Loucy (cell line): ENCODE measurements at regions not wholly inside any gene's neighbourhood (a gene's known extent, or its start where the extent isn't known, plus 50 kb on each side); places are given as distances from the start of the nearest gene placed in this dataset.

ENCODE experiments used
- H2AFZ ChIP-seq: fragments of 200-600 bp; sonication (generic); 2 replicates; pipeline ENCODE4 v1.6.0; 2016; ENCODE audit warnings: antibody characterized with exemption, mild to moderate bottlenecking, low read length, moderate library complexity
- H3F3A ChIP-seq: fragments of 200-600 bp; 2 replicates; pipeline ENCODE4 v1.6.0; 2016; ENCODE audit warnings: antibody characterized with exemption, low read depth, mild to moderate bottlenecking
- H3K27me3 ChIP-seq: fragments of 200-600 bp; sonication (generic); 2 replicates; pipeline ENCODE4 v1.6.1; 2014; ENCODE audit warnings: low read length, mild to moderate bottlenecking; ENCODE audit not compliant: insufficient read depth, poor library complexity, severe bottlenecking
- H3K36me3 ChIP-seq: fragments of 200-600 bp; sonication (generic); 2 replicates; pipeline ENCODE4 v1.6.1; 2016; ENCODE audit warnings: low read length; ENCODE audit not compliant: insufficient read depth
- H3K4me1 ChIP-seq: fragments of 200-600 bp; sonication (generic); 2 replicates; pipeline ENCODE4 v1.5.1; 2014; ENCODE audit warnings: low read length, mild to moderate bottlenecking; ENCODE audit not compliant: insufficient read depth, poor library complexity, severe bottlenecking
- H3K4me2 ChIP-seq: fragments of 200-600 bp; sonication (generic); 2 replicates; pipeline ENCODE4 v1.6.0; 2014; ENCODE audit warnings: antibody characterized with exemption, low read length, low read depth, mild to moderate bottlenecking; ENCODE audit not compliant: poor library complexity, severe bottlenecking
- H3K4me3 ChIP-seq: fragments of 200-600 bp; sonication (generic); 2 replicates; pipeline ENCODE4 v1.5.1; 2014; ENCODE audit warnings: low read length, mild to moderate bottlenecking, mixed read lengths; ENCODE audit not compliant: poor library complexity, severe bottlenecking
- H3K79me2 ChIP-seq: fragments of 200-600 bp; sonication (generic); 2 replicates; pipeline ENCODE4 v1.6.1; 2014; ENCODE audit warnings: low read length; ENCODE audit not compliant: insufficient read depth
- H3K9ac ChIP-seq: fragments of 200-600 bp; sonication (generic); 2 replicates; pipeline ENCODE4 v1.6.0; 2014; ENCODE audit warnings: mild to moderate bottlenecking, low read depth, low read length, moderate library complexity; ENCODE audit not compliant: poor library complexity, severe bottlenecking
- H3K9me2 ChIP-seq: fragments of 200-600 bp; sonication (generic); replicated peaks from 2 replicates; pipeline ENCODE4 v1.6.1; 2016; ENCODE audit warnings: low read depth, low read length, mixed read lengths
- H3K9me3 ChIP-seq: fragments of 200-600 bp; sonication (generic); 2 replicates; pipeline ENCODE4 v1.6.1; 2014; ENCODE audit warnings: mild to moderate bottlenecking, antibody characterized with exemption, low read length, low read depth; ENCODE audit not compliant: insufficient read depth
- H4K20me1 ChIP-seq: fragments of 200-600 bp; sonication (generic); 2 replicates; pipeline ENCODE4 v1.6.0; 2014; ENCODE audit warnings: antibody characterized with exemption, low read length, mild to moderate bottlenecking; ENCODE audit not compliant: insufficient read depth, poor library complexity, severe bottlenecking
- CTCF ChIP-seq: fragments of 200-600 bp; sonication (generic); conservative IDR thresholded peaks from 2 replicates; pipeline ENCODE4 v1.5.1; 2014; ENCODE audit warnings: mild to moderate bottlenecking, antibody characterized with exemption, low read length
- EZH2phosphoT487 ChIP-seq: fragments of 200-600 bp; IDR thresholded peaks from 2 replicates; pipeline ENCODE4 v1.6.1; 2018; ENCODE audit warnings: antibody characterized with exemption, mild to moderate bottlenecking, moderate library complexity, borderline replicate concordance

GRCh38 chr7:88401009-88401623 lies 94.4 kb upstream of the STEAP4 start:
- no peaks in the 10 kb centered on the region for H4K20me1 ChIP-seq
- H3K9ac ChIP-seq: no peak overlapping the region
- H3F3A ChIP-seq: no peaks in the 10 kb centered on the region
- H3K36me3 ChIP-seq: no peaks in the 10 kb centered on the region
- no peaks in the 10 kb centered on the region for H3K9me2 ChIP-seq
- H3K27me3 ChIP-seq: no peaks in the 10 kb centered on the region
- H3K4me3 ChIP-seq: no peak overlapping the region
- H2AFZ ChIP-seq: no peak overlapping the region
- TF ChIP-seq CTCF (peak; percentile 83), EZH2phosphoT487 (no peak)
- no peak overlapping the region for H3K4me2 ChIP-seq
- no peaks in the 10 kb centered on the region for H3K79me2 ChIP-seq
- no peaks in the 10 kb centered on the region for H3K9me3 ChIP-seq
- no peaks in the 10 kb centered on the region for H3K4me1 ChIP-seq

DNA sequence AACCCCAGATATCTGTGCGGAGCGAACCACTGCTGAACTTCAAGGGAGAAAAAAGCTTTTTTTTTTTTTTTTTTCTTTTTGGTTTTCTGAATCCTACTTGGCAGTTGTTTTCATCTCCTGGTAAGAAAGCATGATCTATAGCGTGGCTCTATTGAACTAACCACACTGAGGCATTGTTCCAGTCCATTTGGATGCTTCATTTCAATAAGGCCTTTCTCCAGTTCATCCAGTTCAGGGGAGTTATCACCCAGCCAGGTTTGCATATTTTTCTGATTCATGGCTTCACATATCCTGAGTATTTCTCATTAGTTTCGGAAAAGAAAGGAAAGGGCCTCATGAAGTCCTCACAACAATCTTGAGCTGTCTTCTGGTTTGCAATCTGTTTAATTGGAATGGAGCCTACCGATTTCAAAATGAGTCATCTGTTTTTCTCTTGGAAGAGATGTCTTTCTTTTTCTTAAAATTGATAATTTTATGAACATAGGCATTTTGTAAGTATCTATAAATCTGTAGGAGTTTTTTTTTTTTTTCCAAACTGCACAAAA lies 93.1 kb upstream of the STEAP4 start:
- TF ChIP-seq CTCF (no peak), EZH2phosphoT487 (no peak)
- H3K9me3 ChIP-seq: no peaks in the 10 kb centered on the region

GRCh38 chr7:88399036-88399435 lies 92.3 kb upstream of the STEAP4 start:
- Histone ChIP-seq H3K27me3 (no peaks in the 10 kb centered on the region), H3K9ac (no peak overlapping the region), H4K20me1 (no peaks in the 10 kb centered on the region), H3K9me2 (no peaks in the 10 kb centered on the region), H3K9me3 (no peaks in the 10 kb centered on the region), H3K36me3 (no peaks in the 10 kb centered on the region), H3F3A (no peaks in the 10 kb centered on the region), H2AFZ (no peak overlapping the region), H3K79me2 (no peaks in the 10 kb centered on the region), H3K4me2 (no peak overlapping the region), H3K4me1 (no peaks in the 10 kb centered on the region), H3K4me3 (no peak overlapping the region)
- TF ChIP-seq CTCF: no peak
- TF ChIP-seq EZH2phosphoT487: no peak

More for the DNA sequence above, 93.1 kb upstream of the STEAP4 start:
- no peaks in the 10 kb centered on the region for H3K9me2 ChIP-seq
- no peaks in the 10 kb centered on the region for H3K4me1 ChIP-seq
- H3K4me2 ChIP-seq: no peak overlapping the region
- no peaks in the 10 kb centered on the region for H3K79me2 ChIP-seq
- no peaks in the 10 kb centered on the region for H3K36me3 ChIP-seq
- H3K4me3 ChIP-seq: no peak overlapping the region
- H3F3A ChIP-seq: no peaks in the 10 kb centered on the region
- H3K9ac ChIP-seq: no peak overlapping the region
- H4K20me1 ChIP-seq: no peaks in the 10 kb centered on the region
- no peaks in the 10 kb centered on the region for H3K27me3 ChIP-seq
- no peak overlapping the region for H2AFZ ChIP-seq
